WTC11 (cell line): ENCODE measurements at regions not wholly inside any gene's neighbourhood (a gene's known extent, or its start where the extent isn't known, plus 50 kb on each side); places are given as distances from the start of the nearest gene placed in this dataset.
A peak's percentile ranks its signal among the peaks of the same experiment; 100 is the strongest.

Source experiments
- ATAC-seq: fragments of 200-7000 bp; cut with Tn5 transposase; 2 replicates; pipeline ENCODE4 v1.10.0; 2021; ENCODE audit warnings: mild to moderate bottlenecking, moderate library complexity
- CTCF ChIA-PET: fragments of 300-600 bp; sonication (Branson Sonifier 250); formaldehyde crosslinking; loops from one replicate; lab custom pipeline; 2021; ENCODE audit warnings: antibody characterized with exemption; lab: Charles Lee
- POLR2A ChIA-PET: fragments of 350-600 bp; sonication (Branson Sonifier 250); formaldehyde crosslinking; loops from one replicate; lab custom pipeline; 2021; ENCODE audit warnings: antibody characterized with exemption; lab: Charles Lee
- DNase-seq: peaks from one replicate; pipeline ENCODE4 v3.0.0; 2021; ENCODE audit warnings: low spot score
- H3K27ac Mint-ChIP-seq: 2 replicates; pipeline ENCODE4 v1.8.0; 2021; ENCODE audit warnings: mixed read lengths
- H3K27me3 Mint-ChIP-seq: 2 replicates; pipeline ENCODE4 v1.8.0; 2021; ENCODE audit warnings: low read depth, mild to moderate bottlenecking, moderate library complexity, mixed read lengths
- H3K36me3 Mint-ChIP-seq: 2 replicates; pipeline ENCODE4 v1.8.0; 2021; ENCODE audit warnings: mixed read lengths
- H3K4me1 Mint-ChIP-seq: 2 replicates; pipeline ENCODE4 v1.8.0; 2022; ENCODE audit warnings: mixed read lengths
- H3K4me3 Mint-ChIP-seq: 2 replicates; pipeline ENCODE4 v1.8.0; 2021; ENCODE audit warnings: mild to moderate bottlenecking, moderate library complexity, mixed read lengths
- H3K9me3 Mint-ChIP-seq: 2 replicates; pipeline ENCODE4 v1.8.0; 2021; ENCODE audit warnings: mixed read lengths
- FOXJ3 ChIP-seq: sonication (generic); formaldehyde crosslinking; IDR thresholded peaks from 2 replicates; pipeline ENCODE4 v1.9.0; 2021; ENCODE audit warnings: missing genetic modification reagents, mild to moderate bottlenecking, borderline replicate concordance
- JUN ChIP-seq: sonication (generic); formaldehyde crosslinking; IDR thresholded peaks from 2 replicates; pipeline ENCODE4 v1.8.0; 2023; ENCODE audit warnings: mild to moderate bottlenecking, missing genetic modification reagents
- MXD4 ChIP-seq: fragments of 250-450 bp; sonication (Bioruptor Pico); IDR thresholded peaks from 2 replicates; pipeline ENCODE4 v1.8.0; 2021; ENCODE audit warnings: mild to moderate bottlenecking, moderate library complexity, borderline replicate concordance
- NFYB ChIP-seq: sonication (generic); formaldehyde crosslinking; conservative IDR thresholded peaks from 2 replicates; pipeline ENCODE4 v1.8.0; 2022; ENCODE audit warnings: low read depth, missing genetic modification reagents
- OVOL2 ChIP-seq: fragments of 250-450 bp; sonication (Bioruptor Pico); IDR thresholded peaks from 2 replicates; pipeline ENCODE4 v1.9.0; 2021; ENCODE audit warnings: mild to moderate bottlenecking, borderline replicate concordance
- SMAD3 ChIP-seq: sonication (generic); formaldehyde crosslinking; IDR thresholded peaks from 2 replicates; pipeline ENCODE4 v1.8.0; 2022; ENCODE audit warnings: missing genetic modification reagents, mild to moderate bottlenecking, borderline replicate concordance
- TEAD1 ChIP-seq: sonication (generic); formaldehyde crosslinking; IDR thresholded peaks from 2 replicates; pipeline ENCODE4 v1.8.0; 2022; ENCODE audit warnings: mild to moderate bottlenecking, missing genetic modification reagents
- TEAD4 ChIP-seq: sonication (generic); formaldehyde crosslinking; IDR thresholded peaks from 2 replicates; pipeline ENCODE4 v1.8.0; 2022; ENCODE audit warnings: mild to moderate bottlenecking, missing genetic modification reagents
- ZBTB21 ChIP-seq: sonication (generic); formaldehyde crosslinking; IDR thresholded peaks from 2 replicates; pipeline ENCODE4 v1.8.1; 2023; ENCODE audit warnings: mild to moderate bottlenecking, missing genetic modification reagents, borderline replicate concordance
- ZNF396 ChIP-seq: fragments of 250-450 bp; sonication (Bioruptor Pico); IDR thresholded peaks from 2 replicates; pipeline ENCODE4 v1.8.0; 2021; ENCODE audit warnings: mild to moderate bottlenecking, moderate library complexity, borderline replicate concordance
- TF ChIP-seq, protein P1 (sequence below): sonication (generic); formaldehyde crosslinking; IDR thresholded peaks from 2 replicates; pipeline ENCODE4 v1.8.1; 2022; ENCODE audit warnings: low read depth, missing genetic modification reagents, borderline replicate concordance
- TF ChIP-seq, protein P2 (sequence below): fragments of 200-600 bp; IDR thresholded peaks from 2 replicates; pipeline ENCODE4 v1.8.0; 2022; ENCODE audit warnings: antibody characterized with exemption
- TF ChIP-seq, protein P3 (sequence below): sonication (generic); formaldehyde crosslinking; conservative IDR thresholded peaks from 2 replicates; pipeline ENCODE4 v1.8.1; 2022; ENCODE audit warnings: mild to moderate bottlenecking, missing genetic modification reagents
- TF ChIP-seq, protein P4 (sequence below): sonication (generic); formaldehyde crosslinking; IDR thresholded peaks from 2 replicates; pipeline ENCODE4 v1.8.1; 2023; ENCODE audit warnings: mild to moderate bottlenecking, moderate library complexity, missing genetic modification reagents
- TF ChIP-seq, protein P5 (sequence below): sonication (generic); formaldehyde crosslinking; IDR thresholded peaks from 2 replicates; pipeline ENCODE4 v1.8.1; 2023; ENCODE audit warnings: mild to moderate bottlenecking, missing genetic modification reagents, moderate library complexity
- TF ChIP-seq, protein P6 (sequence below): fragments of 250-450 bp; sonication (Bioruptor Pico); IDR thresholded peaks from 2 replicates; pipeline ENCODE4 v1.9.0; 2021; ENCODE audit warnings: mild to moderate bottlenecking

DNA sequence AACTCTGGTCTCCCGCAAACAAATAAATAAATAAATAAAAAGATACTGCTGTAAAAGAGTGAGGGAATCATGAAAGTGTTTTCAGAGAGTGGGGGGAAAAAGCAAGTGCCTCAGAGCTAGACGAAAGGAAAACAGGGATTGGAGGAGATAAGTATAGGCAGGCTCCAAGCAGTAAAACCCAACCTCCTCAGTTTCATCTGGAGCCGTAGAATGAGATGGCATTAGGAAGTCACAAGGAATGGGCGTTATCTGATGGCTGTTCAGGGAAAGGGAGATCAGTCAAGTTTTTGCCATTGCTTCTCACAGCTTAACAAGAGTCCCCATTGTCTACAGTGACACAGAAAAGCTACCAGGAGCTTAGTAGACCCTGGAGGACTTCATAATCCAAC is 451.5 kb upstream of the PPP2R3A start:
- ATAC-seq, result no peak
- Mint-ChIP-seq H3K36me3 (peaks cover 3% of the 10 kb centered on the region), H3K9me3 (peaks cover 14% of the 10 kb centered on the region), H3K4me3 (no peak overlapping the region), H3K4me1 (peaks cover 18% of the 10 kb centered on the region; the same call in 1 of the 2 replicates), H3K27me3 (no peaks in the 10 kb centered on the region; the same call in 1 of the 2 replicates), H3K27ac (no peak overlapping the region)
- DNase-seq, result no peak
- ChIA-PET POLR2A (no interaction called here), CTCF (interaction anchor here (0.5 to 1.2 kb wide), 2 partner anchors 10 to 717 kb away, joined by 3 to 6 read pairs; no protein-coding TSS in a partner anchor)
- TF ChIP-seq, protein P1, sequence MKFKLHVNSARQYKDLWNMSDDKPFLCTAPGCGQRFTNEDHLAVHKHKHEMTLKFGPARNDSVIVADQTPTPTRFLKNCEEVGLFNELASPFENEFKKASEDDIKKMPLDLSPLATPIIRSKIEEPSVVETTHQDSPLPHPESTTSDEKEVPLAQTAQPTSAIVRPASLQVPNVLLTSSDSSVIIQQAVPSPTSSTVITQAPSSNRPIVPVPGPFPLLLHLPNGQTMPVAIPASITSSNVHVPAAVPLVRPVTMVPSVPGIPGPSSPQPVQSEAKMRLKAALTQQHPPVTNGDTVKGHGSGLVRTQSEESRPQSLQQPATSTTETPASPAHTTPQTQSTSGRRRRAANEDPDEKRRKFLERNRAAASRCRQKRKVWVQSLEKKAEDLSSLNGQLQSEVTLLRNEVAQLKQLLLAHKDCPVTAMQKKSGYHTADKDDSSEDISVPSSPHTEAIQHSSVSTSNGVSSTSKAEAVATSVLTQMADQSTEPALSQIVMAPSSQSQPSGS (CRISPR knock-in tag), result no peak

DNA sequence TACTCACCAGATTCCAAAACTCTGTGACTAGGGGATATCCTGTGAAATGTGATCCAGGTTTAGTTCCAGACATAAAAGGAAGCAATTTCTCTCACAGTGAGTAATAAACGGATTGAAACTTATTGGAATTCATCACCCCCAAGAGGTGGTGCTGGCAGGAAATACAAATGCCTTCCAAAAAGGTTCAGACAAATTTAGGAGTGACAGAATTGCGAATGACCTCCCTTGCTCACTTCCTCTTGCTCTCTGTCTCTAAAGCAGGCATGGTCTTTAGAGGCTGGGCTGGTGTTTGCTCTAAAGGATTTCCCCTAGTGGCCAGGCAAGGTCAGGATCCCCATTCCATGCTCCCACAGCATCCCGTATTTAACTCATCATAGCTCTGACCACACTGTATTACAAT is 449.4 kb upstream of the PPP2R3A start:
- TF ChIP-seq SMAD3 (CRISPR knock-in tag) (no peak), TEAD1 (CRISPR knock-in tag) (0 out of 2 replicates have a peak, but pooled peaks have one; percentile 21)
- Mint-ChIP-seq H3K4me1 (peaks cover 18% of the 10 kb centered on the region; the same call in 1 of the 2 replicates), H3K4me3 (no peak overlapping the region), H3K27ac (no peak overlapping the region), H3K36me3 (no peaks in the 10 kb centered on the region), H3K27me3 (no peaks in the 10 kb centered on the region), H3K9me3 (peaks cover 4% of the 10 kb centered on the region; the same call in 1 of the 2 replicates)
- POLR2A ChIA-PET, result no interaction called here
- peak; percentile 44 for DNase-seq
- CTCF ChIA-PET, result interaction anchor here (0.5 to 2.5 kb wide), 18 partner anchors 8 to 839 kb away, joined by 3 to 20 read pairs (median 4); partner anchors contain the start of gene EPHB1
- peak; percentile 99 for ATAC-seq

DNA sequence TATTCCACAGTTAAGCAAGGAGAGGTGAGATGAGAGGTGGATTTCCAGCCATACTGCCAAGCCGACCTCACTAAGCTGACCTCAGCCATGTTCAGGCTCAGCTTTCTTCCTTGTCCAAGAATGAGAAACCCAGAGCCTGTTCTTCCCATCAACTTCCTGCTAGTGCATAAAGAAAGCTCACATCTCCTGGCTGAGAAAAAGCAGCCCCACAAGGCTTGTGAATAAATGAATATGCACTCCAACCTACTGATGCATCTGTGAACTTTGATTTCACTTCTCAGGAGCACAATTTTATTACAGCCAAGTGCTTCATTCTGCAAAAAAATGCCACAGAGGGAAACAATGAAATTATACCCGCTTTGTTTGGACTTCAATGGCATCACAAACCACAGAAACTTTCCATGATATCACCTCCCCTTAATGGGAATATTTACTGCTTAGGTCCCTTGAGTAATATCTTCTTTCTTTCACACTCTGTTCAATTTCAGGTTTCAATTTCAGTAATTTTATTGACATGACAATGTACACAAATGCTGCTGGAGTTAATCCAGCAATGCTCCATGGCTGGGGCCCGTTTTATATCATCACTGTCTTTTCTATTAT is 437.0 kb upstream of the PPP2R3A start:
- Mint-ChIP-seq H3K9me3 (peaks cover 7% of the 10 kb centered on the region), H3K36me3 (peaks cover 2% of the 10 kb centered on the region; the same call in 1 of the 2 replicates), H3K27me3 (peaks cover 3% of the 10 kb centered on the region; the same call in 1 of the 2 replicates), H3K27ac (no peak overlapping the region)
- no peak for ATAC-seq
- CTCF ChIA-PET, result no interaction called here
- no peak for DNase-seq
- TF ChIP-seq, protein P2, sequence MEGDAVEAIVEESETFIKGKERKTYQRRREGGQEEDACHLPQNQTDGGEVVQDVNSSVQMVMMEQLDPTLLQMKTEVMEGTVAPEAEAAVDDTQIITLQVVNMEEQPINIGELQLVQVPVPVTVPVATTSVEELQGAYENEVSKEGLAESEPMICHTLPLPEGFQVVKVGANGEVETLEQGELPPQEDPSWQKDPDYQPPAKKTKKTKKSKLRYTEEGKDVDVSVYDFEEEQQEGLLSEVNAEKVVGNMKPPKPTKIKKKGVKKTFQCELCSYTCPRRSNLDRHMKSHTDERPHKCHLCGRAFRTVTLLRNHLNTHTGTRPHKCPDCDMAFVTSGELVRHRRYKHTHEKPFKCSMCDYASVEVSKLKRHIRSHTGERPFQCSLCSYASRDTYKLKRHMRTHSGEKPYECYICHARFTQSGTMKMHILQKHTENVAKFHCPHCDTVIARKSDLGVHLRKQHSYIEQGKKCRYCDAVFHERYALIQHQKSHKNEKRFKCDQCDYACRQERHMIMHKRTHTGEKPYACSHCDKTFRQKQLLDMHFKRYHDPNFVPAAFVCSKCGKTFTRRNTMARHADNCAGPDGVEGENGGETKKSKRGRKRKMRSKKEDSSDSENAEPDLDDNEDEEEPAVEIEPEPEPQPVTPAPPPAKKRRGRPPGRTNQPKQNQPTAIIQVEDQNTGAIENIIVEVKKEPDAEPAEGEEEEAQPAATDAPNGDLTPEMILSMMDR, result no peak
- TF ChIP-seq ZNF396 (CRISPR knock-in tag) (no peak), TEAD4 (CRISPR knock-in tag) (no peak)
- TF ChIP-seq, protein P3, sequence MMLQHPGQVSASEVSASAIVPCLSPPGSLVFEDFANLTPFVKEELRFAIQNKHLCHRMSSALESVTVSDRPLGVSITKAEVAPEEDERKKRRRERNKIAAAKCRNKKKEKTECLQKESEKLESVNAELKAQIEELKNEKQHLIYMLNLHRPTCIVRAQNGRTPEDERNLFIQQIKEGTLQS (CRISPR knock-in tag), result no peak
- TF ChIP-seq, all 79 proteins: peak for 0
- POLR2A ChIA-PET, result no interaction called here
- no peak overlapping the region for H3K4me3 Mint-ChIP-seq
- no peaks in the 10 kb centered on the region for H3K4me1 Mint-ChIP-seq

DNA sequence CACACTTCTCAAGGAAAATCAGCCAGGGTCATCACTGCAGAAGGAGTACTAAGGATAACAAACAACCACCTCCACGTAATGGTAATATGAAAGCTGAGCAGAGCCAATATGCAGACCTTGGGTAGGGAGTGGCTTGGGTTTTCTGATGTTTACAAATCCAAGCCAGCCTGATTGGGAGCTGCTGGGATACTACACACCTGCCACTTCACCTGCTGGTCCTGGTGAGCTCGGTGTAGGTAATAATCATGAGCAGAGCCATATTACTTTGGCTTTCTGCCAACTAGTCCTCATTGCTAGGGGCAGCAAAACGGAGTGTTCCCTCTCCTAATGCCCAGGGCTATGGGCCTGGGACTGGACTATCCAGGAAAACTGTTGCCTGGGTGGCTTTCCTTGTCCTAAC is 433.5 kb upstream of the PPP2R3A start:
- POLR2A ChIA-PET, result no interaction called here
- Mint-ChIP-seq H3K9me3 (no peaks in the 10 kb centered on the region), H3K36me3 (no peaks in the 10 kb centered on the region), H3K27me3 (no peaks in the 10 kb centered on the region; the same call in 1 of the 2 replicates)
- CTCF ChIA-PET, result no interaction called here
- ATAC-seq (no peak), DNase-seq (no peak)
- TF ChIP-seq OVOL2 (CRISPR knock-in tag), result no peak
- TF ChIP-seq FOXJ3, result no peak
- TF ChIP-seq, all 79 proteins: peak for 0
- Mint-ChIP-seq H3K4me1 (no peaks in the 10 kb centered on the region), H3K4me3 (no peak overlapping the region), H3K27ac (no peak overlapping the region)

DNA sequence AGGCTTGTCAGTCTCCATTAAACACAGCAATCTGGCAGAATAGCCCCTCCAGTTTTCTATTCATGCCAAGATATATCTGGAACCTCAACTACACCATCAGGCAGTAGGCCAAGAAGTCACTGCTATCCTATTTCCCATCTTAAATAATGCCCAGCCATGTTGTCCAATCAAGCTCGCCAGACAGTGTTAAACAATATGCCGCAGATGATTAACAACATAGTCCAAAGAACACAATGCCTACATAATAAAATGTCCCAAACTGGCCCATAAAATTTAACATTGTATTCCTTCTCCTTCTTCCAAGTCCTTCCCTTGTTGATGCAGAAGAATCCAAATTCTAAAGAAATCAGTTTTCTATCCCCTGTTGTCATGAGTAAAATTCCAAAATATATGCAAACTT is 427.4 kb upstream of the PPP2R3A start:
- no peak for DNase-seq
- ATAC-seq, result no peak
- Mint-ChIP-seq H3K36me3 (no peaks in the 10 kb centered on the region), H3K9me3 (no peaks in the 10 kb centered on the region), H3K4me1 (no peaks in the 10 kb centered on the region), H3K27me3 (peaks cover 2% of the 10 kb centered on the region; the same call in 1 of the 2 replicates), H3K4me3 (no peak overlapping the region), H3K27ac (no peak overlapping the region)
- POLR2A ChIA-PET, result no interaction called here
- CTCF ChIA-PET, result interaction anchor here (1.2 kb wide), 1 partner anchor 22 kb away, joined by 4 read pairs; no protein-coding TSS in a partner anchor
- TF ChIP-seq, protein P4, sequence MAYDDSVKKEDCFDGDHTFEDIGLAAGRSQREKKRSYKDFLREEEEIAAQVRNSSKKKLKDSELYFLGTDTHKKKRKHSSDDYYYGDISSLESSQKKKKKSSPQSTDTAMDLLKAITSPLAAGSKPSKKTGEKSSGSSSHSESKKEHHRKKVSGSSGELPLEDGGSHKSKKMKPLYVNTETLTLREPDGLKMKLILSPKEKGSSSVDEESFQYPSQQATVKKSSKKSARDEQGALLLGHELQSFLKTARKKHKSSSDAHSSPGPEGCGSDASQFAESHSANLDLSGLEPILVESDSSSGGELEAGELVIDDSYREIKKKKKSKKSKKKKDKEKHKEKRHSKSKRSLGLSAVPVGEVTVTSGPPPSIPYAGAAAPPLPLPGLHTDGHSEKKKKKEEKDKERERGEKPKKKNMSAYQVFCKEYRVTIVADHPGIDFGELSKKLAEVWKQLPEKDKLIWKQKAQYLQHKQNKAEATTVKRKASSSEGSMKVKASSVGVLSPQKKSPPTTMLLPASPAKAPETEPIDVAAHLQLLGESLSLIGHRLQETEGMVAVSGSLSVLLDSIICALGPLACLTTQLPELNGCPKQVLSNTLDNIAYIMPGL (CRISPR knock-in tag), result no peak
- TF ChIP-seq JUN (CRISPR knock-in tag), result no peak
- TF ChIP-seq, protein P5, sequence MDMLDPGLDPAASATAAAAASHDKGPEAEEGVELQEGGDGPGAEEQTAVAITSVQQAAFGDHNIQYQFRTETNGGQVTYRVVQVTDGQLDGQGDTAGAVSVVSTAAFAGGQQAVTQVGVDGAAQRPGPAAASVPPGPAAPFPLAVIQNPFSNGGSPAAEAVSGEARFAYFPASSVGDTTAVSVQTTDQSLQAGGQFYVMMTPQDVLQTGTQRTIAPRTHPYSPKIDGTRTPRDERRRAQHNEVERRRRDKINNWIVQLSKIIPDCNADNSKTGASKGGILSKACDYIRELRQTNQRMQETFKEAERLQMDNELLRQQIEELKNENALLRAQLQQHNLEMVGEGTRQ (CRISPR knock-in tag), result no peak
- TF ChIP-seq MXD4 (CRISPR knock-in tag), result no peak
- TF ChIP-seq, protein P6, sequence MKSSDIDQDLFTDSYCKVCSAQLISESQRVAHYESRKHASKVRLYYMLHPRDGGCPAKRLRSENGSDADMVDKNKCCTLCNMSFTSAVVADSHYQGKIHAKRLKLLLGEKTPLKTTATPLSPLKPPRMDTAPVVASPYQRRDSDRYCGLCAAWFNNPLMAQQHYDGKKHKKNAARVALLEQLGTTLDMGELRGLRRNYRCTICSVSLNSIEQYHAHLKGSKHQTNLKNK (CRISPR knock-in tag), result no peak
- TF ChIP-seq NFYB (CRISPR knock-in tag), result no peak
- TF ChIP-seq ZBTB21 (CRISPR knock-in tag), result no peak
